Spleen (tissue), 11 donors: ENCODE measurements at regions not wholly inside any gene's neighbourhood (a gene's known extent, or its start where the extent isn't known, plus 50 kb on each side); places are given as distances from the start of the nearest gene placed in this dataset.

Experiments
- DNase-seq: peaks from one replicate; pipeline ENCODE4 v3.0.0-alpha.2; 2020
- H3K27ac ChIP-seq, 8 donors: fragments of 200-600 bp; sonication (generic) in 7 of 8; 1 replicate in 4 of 8; 2 replicates in 4 of 8; pipeline versions ENCODE4 v1.5.0 to v1.8.0; 2016 to 2021; ENCODE audit warnings: inconsistent platforms in 4 of 8, mild to moderate bottlenecking in 4 of 8, moderate library complexity in 1 of 8
- H3K27me3 ChIP-seq, 7 donors: fragments of 200-600 bp; sonication (generic) in 6 of 7; replicated peaks in 1 of 7; 1 replicate in 4 of 7; 2 replicates in 3 of 7; pipeline versions ENCODE4 v1.5.0 to v1.8.0; 2016 to 2021; ENCODE audit warnings: inconsistent platforms in 3 of 7, mild to moderate bottlenecking in 1 of 7
- H3K36me3 ChIP-seq, 6 donors: fragments of 200-600 bp; sonication (generic) in 5 of 6; 1 replicate in 4 of 6; 2 replicates in 2 of 6; pipeline versions ENCODE4 v1.5.0 to v1.8.0; 2016 to 2021; ENCODE audit warnings: inconsistent platforms in 2 of 6
- H3K4me1 ChIP-seq, 6 donors: fragments of 200-600 bp; sonication (generic) in 5 of 6; 1 replicate in 3 of 6; 2 replicates in 3 of 6; pipeline versions ENCODE4 v1.5.0 to v1.8.0; 2016 to 2021; ENCODE audit warnings: inconsistent platforms in 3 of 6
- H3K4me3 ChIP-seq, 8 donors: fragments of 200-600 bp; sonication (generic) in 7 of 8; 1 replicate in 4 of 8; 2 replicates in 4 of 8; pipeline versions ENCODE4 v1.5.0 to v1.8.0; 2016 to 2021; ENCODE audit warnings: inconsistent platforms in 4 of 8, mild to moderate bottlenecking in 4 of 8, moderate library complexity in 2 of 8
- H3K9me3 ChIP-seq, 8 donors: fragments of 200-600 bp; sonication (generic) in 7 of 8; 1 replicate in 4 of 8; 2 replicates in 4 of 8; pipeline versions ENCODE4 v1.5.0 to v1.8.0; 2016 to 2021; ENCODE audit warnings: inconsistent platforms in 4 of 8
- POLR2A ChIP-seq, 3 donors: fragments of 450-650 bp; IDR thresholded peaks; one replicate each; pipeline ENCODE4 v1.5.1; 2017; ENCODE audit warnings: antibody characterized with exemption in 3 of 3, mild to moderate bottlenecking in 1 of 3
- POLR2AphosphoS5 ChIP-seq, 3 donors: sonication (generic); formaldehyde crosslinking; IDR thresholded peaks; one replicate each; pipeline ENCODE4 v1.5.1; 2017; ENCODE audit warnings: antibody characterized with exemption in 3 of 3
- WGBS, 5 donors: extraction: QIAGEN DNeasy Blood & Tissue Kit in 3 of 5; methylation state at CpG; one replicate each; pipeline versions ENCODE4 v1.1.5 to v1.1.7; 2013 to 2018; 5-methylcytosine and 5-hydroxymethylcytosine counted together
- intact Hi-C: fragments of 100-400 bp; cut with DNase I; formaldehyde crosslinking; loops from one replicate; pipeline ENCODE4 v1.15.0; 2023; ENCODE audit warnings: low total_unique reads
- TF ChIP-seq, protein P1 (sequence below), 11 experiments: fragments of 200-600 bp in 7 of 11; fragments of 450-650 bp in 4 of 11; sonication (generic) in 4 of 11; IDR thresholded peaks in 8 of 11; conservative IDR thresholded peaks in 3 of 11; 1 replicate in 7 of 11; 2 replicates in 4 of 11; pipeline versions ENCODE4 v1.4.0 to v1.8.0; 2016 to 2021; ENCODE audit warnings: antibody characterized with exemption in 11 of 11, inconsistent platforms in 4 of 11, mild to moderate bottlenecking in 1 of 11
- donor health status: healthy with polysubstance abuse.
- donor health status: DM: no; HTN: no; CAD: no; lungs with moderate emphysema.
- donor health status: DM: no; HTN: no; CAD: no.
- donor health status: Bipolar disorder and iron deficiency.
- donor health status: healthy.
- donor health status: DM: no; HTN: no; CAD: no.
- donor health status: DM: yes; HTN: yes; CAD: no.

- peaks cover 8 to 18% (median 12%) of the 10 kb centered on the region in 6 donors for H3K4me1 ChIP-seq
- no peak overlapping the region for H3K4me3 ChIP-seq
- intact Hi-C loops, result no loop called here
- no peaks in the 10 kb centered on the region for H3K36me3 ChIP-seq
- H3K9me3 ChIP-seq, result no peaks in the 10 kb centered on the region
- no peak for DNase-seq
- peaks cover 0 to 47% (median 7%) of the 10 kb centered on the region in 7 donors for H3K27me3 ChIP-seq
- H3K27ac ChIP-seq, result no peak overlapping the region
- WGBS, 5 donors, result 90 to 97% (median 96%) methylated on average over 8 of the region's 8 CpGs
- no peak for TF ChIP-seq POLR2AphosphoS5 (IDR thresholded peaks at IDR 0.05)
- TF ChIP-seq, protein P1, sequence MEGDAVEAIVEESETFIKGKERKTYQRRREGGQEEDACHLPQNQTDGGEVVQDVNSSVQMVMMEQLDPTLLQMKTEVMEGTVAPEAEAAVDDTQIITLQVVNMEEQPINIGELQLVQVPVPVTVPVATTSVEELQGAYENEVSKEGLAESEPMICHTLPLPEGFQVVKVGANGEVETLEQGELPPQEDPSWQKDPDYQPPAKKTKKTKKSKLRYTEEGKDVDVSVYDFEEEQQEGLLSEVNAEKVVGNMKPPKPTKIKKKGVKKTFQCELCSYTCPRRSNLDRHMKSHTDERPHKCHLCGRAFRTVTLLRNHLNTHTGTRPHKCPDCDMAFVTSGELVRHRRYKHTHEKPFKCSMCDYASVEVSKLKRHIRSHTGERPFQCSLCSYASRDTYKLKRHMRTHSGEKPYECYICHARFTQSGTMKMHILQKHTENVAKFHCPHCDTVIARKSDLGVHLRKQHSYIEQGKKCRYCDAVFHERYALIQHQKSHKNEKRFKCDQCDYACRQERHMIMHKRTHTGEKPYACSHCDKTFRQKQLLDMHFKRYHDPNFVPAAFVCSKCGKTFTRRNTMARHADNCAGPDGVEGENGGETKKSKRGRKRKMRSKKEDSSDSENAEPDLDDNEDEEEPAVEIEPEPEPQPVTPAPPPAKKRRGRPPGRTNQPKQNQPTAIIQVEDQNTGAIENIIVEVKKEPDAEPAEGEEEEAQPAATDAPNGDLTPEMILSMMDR (IDR thresholded peaks at IDR 0.05 in 8 of 11, conservative IDR thresholded peaks at IDR 0.05 in 3 of 11), result no peak
- TF ChIP-seq POLR2A (IDR thresholded peaks at IDR 0.05), result no peak
These were observed 271.6 kb upstream of the TNRC6C start for GRCh38 chr17:77686903-77687302.

GRCh38 chr17:77687417-77687816 lies 271.1 kb upstream of the TNRC6C start:
- Histone ChIP-seq H3K9me3 (no peaks in the 10 kb centered on the region), H3K27ac (no peak overlapping the region), H3K4me3 (no peak overlapping the region), H3K4me1 (peaks cover 8 to 18% (median 12%) of the 10 kb centered on the region in 6 donors), H3K27me3 (peaks cover 0 to 47% (median 7%) of the 10 kb centered on the region in 7 donors), H3K36me3 (no peaks in the 10 kb centered on the region)
- intact Hi-C loops, result no loop called here
- DNase-seq, result no peak
- WGBS, 5 donors, result 82 to 93% (median 87%) methylated on average over 6 of the region's 6 CpGs
- TF ChIP-seq POLR2A (IDR thresholded peaks at IDR 0.05) (no peak), POLR2AphosphoS5 (IDR thresholded peaks at IDR 0.05) (no peak)
- TF ChIP-seq, protein P1 (IDR thresholded peaks at IDR 0.05 in 8 of 11, conservative IDR thresholded peaks at IDR 0.05 in 3 of 11), result no peak

- 88 to 95% (median 92%) methylated on average over 16 of the region's 16 CpGs for WGBS, 5 donors
- DNase-seq, result no peak
- no peak overlapping the region for H3K27ac ChIP-seq
- no peaks in the 10 kb centered on the region for H3K9me3 ChIP-seq
- peaks cover 8 to 18% (median 12%) of the 10 kb centered on the region in 6 donors for H3K4me1 ChIP-seq
- H3K36me3 ChIP-seq, result no peaks in the 10 kb centered on the region
- no peak overlapping the region for H3K4me3 ChIP-seq
- TF ChIP-seq POLR2AphosphoS5 (IDR thresholded peaks at IDR 0.05), result no peak
- TF ChIP-seq, protein P1 (IDR thresholded peaks at IDR 0.05 in 8 of 11, conservative IDR thresholded peaks at IDR 0.05 in 3 of 11), result no peak
- no peak for TF ChIP-seq POLR2A (IDR thresholded peaks at IDR 0.05)
- H3K27me3 ChIP-seq, result peaks cover 0 to 50% (median 7%) of the 10 kb centered on the region in 7 donors
- intact Hi-C loops, result no loop called here
These were observed 270.6 kb upstream of the TNRC6C start for GRCh38 chr17:77687921-77688320.

DNA sequence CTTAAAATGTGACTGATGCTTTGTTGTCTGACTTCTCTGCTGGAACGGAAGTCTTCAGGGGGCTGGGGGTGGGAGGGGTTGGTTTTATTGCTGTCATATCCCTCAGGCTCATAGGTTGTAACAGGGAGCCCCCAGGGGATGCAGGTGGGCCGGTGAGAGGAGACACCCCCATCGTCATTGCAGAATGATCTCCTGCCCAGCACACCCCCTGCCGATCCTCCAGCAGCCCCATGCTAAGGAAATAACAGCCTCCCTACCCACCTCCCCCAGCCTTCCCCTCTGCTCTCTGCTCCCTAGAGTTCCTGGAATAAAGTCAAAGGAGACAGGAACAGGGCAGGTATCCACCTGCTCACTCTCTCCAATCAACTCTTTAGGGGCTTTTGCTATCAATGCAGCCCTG lies 270.1 kb upstream of the TNRC6C start:
- WGBS, 5 donors, result 49 to 70% (median 62%) methylated on average over 2 to 4 of the region's 4 CpGs
- no peak for DNase-seq
- intact Hi-C loops, result no loop called here

More for the DNA sequence above, 270.1 kb upstream of the TNRC6C start:
- TF ChIP-seq POLR2A (IDR thresholded peaks at IDR 0.05) (no peak), POLR2AphosphoS5 (IDR thresholded peaks at IDR 0.05) (no peak)
- TF ChIP-seq, protein P1 (IDR thresholded peaks at IDR 0.05 in 8 of 11, conservative IDR thresholded peaks at IDR 0.05 in 3 of 11), result no peak
- H3K9me3 ChIP-seq, result no peaks in the 10 kb centered on the region
- H3K27me3 ChIP-seq, result peaks cover 0 to 54% (median 9%) of the 10 kb centered on the region in 7 donors
- H3K36me3 ChIP-seq, result no peaks in the 10 kb centered on the region
- no peak overlapping the region for H3K27ac ChIP-seq
- peaks cover 8 to 18% (median 12%) of the 10 kb centered on the region in 6 donors for H3K4me1 ChIP-seq
- no peak overlapping the region for H3K4me3 ChIP-seq
